SK-N-SH treated with all-trans-retinoic acid at 6 μM for 48 hours (cell line): ENCODE measurements at regions not wholly inside any gene's neighbourhood (a gene's known extent, or its start where the extent isn't known, plus 50 kb on each side); places are given as distances from the start of the nearest gene placed in this dataset.

ENCODE experiments used
- ATAC-seq: fragments of 200-7000 bp; cut with Tn5 transposase; 3 replicates; pipeline ENCODE4 v1.9.1; 2020; ENCODE audit warnings: mild to moderate bottlenecking, moderate library complexity
- BACH2 ChIP-seq: fragments of 250-450 bp; sonication (Bioruptor Pico); IDR thresholded peaks from 2 replicates; pipeline ENCODE4 v1.9.0; 2021; ENCODE audit warnings: mild to moderate bottlenecking, borderline replicate concordance
- CREB5 ChIP-seq: fragments of 250-450 bp; sonication (Bioruptor Pico); IDR thresholded peaks from 2 replicates; pipeline ENCODE4 v1.5.1; 2020; ENCODE audit warnings: low read depth, mild to moderate bottlenecking, moderate library complexity
- CSDC2 ChIP-seq: fragments of 250-450 bp; sonication (Bioruptor Pico); IDR thresholded peaks from 2 replicates; pipeline ENCODE4 v1.5.0; 2020; ENCODE audit warnings: mild to moderate bottlenecking, moderate library complexity
- CSRNP3 ChIP-seq: fragments of 250-450 bp; sonication (Bioruptor Pico); IDR thresholded peaks from 2 replicates; pipeline ENCODE4 v1.5.1; 2021; ENCODE audit warnings: mild to moderate bottlenecking, moderate library complexity
- ESRRG ChIP-seq: fragments of 250-450 bp; sonication (Bioruptor Pico); IDR thresholded peaks from 2 replicates; pipeline ENCODE4 v1.6.1; 2021; ENCODE audit warnings: mild to moderate bottlenecking
- ISL1 ChIP-seq: fragments of 250-450 bp; sonication (Bioruptor Pico); IDR thresholded peaks from 2 replicates; pipeline ENCODE4 v2.1.2; 2022; ENCODE audit warnings: mild to moderate bottlenecking, moderate library complexity
- POU6F1 ChIP-seq: fragments of 250-450 bp; sonication (Bioruptor Pico); IDR thresholded peaks from 2 replicates; pipeline ENCODE4 v1.8.0; 2021; ENCODE audit warnings: low read depth, mild to moderate bottlenecking, moderate library complexity, borderline replicate concordance
- PPARA ChIP-seq: fragments of 250-450 bp; sonication (Bioruptor Pico); IDR thresholded peaks from 2 replicates; pipeline ENCODE4 v1.5.0; 2020; ENCODE audit warnings: mild to moderate bottlenecking, borderline replicate concordance
- RARB ChIP-seq: fragments of 250-450 bp; sonication (Bioruptor Pico); IDR thresholded peaks from 2 replicates; pipeline ENCODE4 v1.8.0; 2021; ENCODE audit warnings: mild to moderate bottlenecking, moderate library complexity
- SNAI2 ChIP-seq: fragments of 250-450 bp; sonication (Bioruptor Pico); IDR thresholded peaks from 2 replicates; pipeline ENCODE4 v1.5.0; 2020; ENCODE audit warnings: mild to moderate bottlenecking, moderate library complexity
- TCF4 ChIP-seq: fragments of 250-450 bp; sonication (Bioruptor Pico); IDR thresholded peaks from 2 replicates; pipeline ENCODE4 v1.8.0; 2021; ENCODE audit warnings: mild to moderate bottlenecking, moderate library complexity, borderline replicate concordance
- TSHZ2 ChIP-seq: fragments of 250-450 bp; sonication (Bioruptor Pico); IDR thresholded peaks from 2 replicates; pipeline ENCODE4 v1.5.0; 2020; ENCODE audit warnings: mild to moderate bottlenecking, moderate library complexity
- ZC3H10 ChIP-seq: fragments of 250-450 bp; sonication (Bioruptor Pico); IDR thresholded peaks from 2 replicates; pipeline ENCODE4 v1.5.1; 2021; ENCODE audit warnings: mild to moderate bottlenecking, moderate library complexity
- ZFP3 ChIP-seq: fragments of 250-450 bp; sonication (Bioruptor Pico); IDR thresholded peaks from 2 replicates; pipeline ENCODE4 v1.5.0; 2020; ENCODE audit warnings: mild to moderate bottlenecking, moderate library complexity
- ZFP30 ChIP-seq: fragments of 450-650 bp; formaldehyde crosslinking; IDR thresholded peaks from 2 replicates; pipeline ENCODE4 v1.5.0; 2022; ENCODE audit warnings: mild to moderate bottlenecking, moderate library complexity
- ZNF565 ChIP-seq: fragments of 450-650 bp; formaldehyde crosslinking; conservative IDR thresholded peaks from 2 replicates; pipeline ENCODE4 v1.5.0; 2020; ENCODE audit warnings: low read depth, mild to moderate bottlenecking, moderate library complexity

GRCh38 chr3:28612232-28612631, 263.6 kb upstream of the AZI2 start (continued):
- TF ChIP-seq TSHZ2 (CRISPR knock-in tag): no peak
- TF ChIP-seq SNAI2 (CRISPR knock-in tag): no peak
- no peak for TF ChIP-seq CSDC2
- TF ChIP-seq ESRRG (CRISPR knock-in tag): no peak
- no peak for TF ChIP-seq ISL1

- TF ChIP-seq ZNF565 (CRISPR knock-in tag) (no peak), CSDC2 (no peak), POU6F1 (CRISPR knock-in tag) (no peak), TCF4 (no peak), RARB (CRISPR knock-in tag) (no peak)
- ATAC-seq: no peak
Observed at GRCh38 chr3:28613511-28614106, 265.0 kb upstream of the AZI2 start.

- no peak for TF ChIP-seq ZC3H10 (CRISPR knock-in tag)
- no peak for TF ChIP-seq CSRNP3 (CRISPR knock-in tag)
- no peak for TF ChIP-seq ESRRG (CRISPR knock-in tag)
- TF ChIP-seq PPARA (CRISPR knock-in tag): no peak
- TF ChIP-seq ZNF565 (CRISPR knock-in tag): no peak
- no peak for TF ChIP-seq ZFP3 (CRISPR knock-in tag)
- no peak for TF ChIP-seq TSHZ2 (CRISPR knock-in tag)
- TF ChIP-seq CREB5 (CRISPR knock-in tag): no peak
- TF ChIP-seq POU6F1 (CRISPR knock-in tag): no peak
- no peak for TF ChIP-seq ISL1
- no peak for TF ChIP-seq BACH2 (CRISPR knock-in tag)
- TF ChIP-seq ZFP30 (CRISPR knock-in tag): no peak
- no peak for ATAC-seq
Observed at GRCh38 chr3:28615071-28615470, 266.4 kb upstream of the AZI2 start.
